ENCODE measurements at regions not wholly inside any gene's neighbourhood (a gene's known extent, or its start where the extent isn't known, plus 50 kb on each side); places are given as distances from the start of the nearest gene placed in this dataset.

GRCh38 chr3:30350901-30351300 is 255.5 kb upstream of the TGFBR2 start:
- Histone ChIP-seq H4K20me1 (ENCODE audit: control insufficient read depth, extremely low read depth, insufficient read depth, low read length) (no peaks in the 10 kb centered on the region), H3K79me2 (ENCODE audit: control insufficient read depth, insufficient read depth, low read length) (no peaks in the 10 kb centered on the region), H2AFZ (ENCODE audit: low read length) (no peak overlapping the region), H3K27me3 (ENCODE audit: control insufficient read depth, insufficient read depth, low read length) (no peaks in the 10 kb centered on the region), H3K36me3 (ENCODE audit: control insufficient read depth, insufficient read depth, low read length) (no peaks in the 10 kb centered on the region), H3K4me1 (ENCODE audit: control insufficient read depth, extremely low read depth, insufficient read depth, low read length) (peaks cover 8% of the 10 kb centered on the region), H3K4me3 (replicated peaks in 1 of 4; ENCODE audit: control extremely low read depth in 1 of 4, insufficient read depth in 1 of 4, low read depth in 3 of 4, low read length in 4 of 4) (no peak overlapping the region), H3K4me2 (ENCODE audit: extremely low read depth, insufficient read depth, low read length) (no peak overlapping the region), H3K9me3 (ENCODE audit: control insufficient read depth, insufficient read depth, low read depth, low read length) (no peaks in the 10 kb centered on the region), H3K27ac (ENCODE audit: insufficient read depth, low read length) (no peak overlapping the region), H3K9ac (ENCODE audit: insufficient read depth, low read length) (no peak overlapping the region)
- TF ChIP-seq CTCF (conservative IDR thresholded peaks at IDR 0.05 in 1 of 2, IDR thresholded peaks at IDR 0.05 in 1 of 2; ENCODE audit: low read depth in 1 of 2, low read length in 2 of 2), result no peak
- no peak for TF ChIP-seq EZH2 (IDR thresholded peaks at IDR 0.05; ENCODE audit: low read length, missing control alignments)
- DNase-seq (ENCODE audit: low read depth in 2 of 2), result no peak

GRCh38 chr3:30352410-30353318 is 253.7 kb upstream of the TGFBR2 start:
- Histone ChIP-seq H2AFZ (ENCODE audit: low read length) (no peak overlapping the region), H3K27ac (ENCODE audit: insufficient read depth, low read length) (no peak overlapping the region)

More at GRCh38 chr3:30352410-30353318, 253.7 kb upstream of the TGFBR2 start:
- H3K27me3 ChIP-seq (ENCODE audit: control insufficient read depth, insufficient read depth, low read length), result no peaks in the 10 kb centered on the region
- TF ChIP-seq CTCF (conservative IDR thresholded peaks at IDR 0.05 in 1 of 2, IDR thresholded peaks at IDR 0.05 in 1 of 2; ENCODE audit: low read depth in 1 of 2, low read length in 2 of 2), result no peak
- no peak for TF ChIP-seq EZH2 (IDR thresholded peaks at IDR 0.05; ENCODE audit: low read length, missing control alignments)
- no peak overlapping the region for H3K4me2 ChIP-seq (ENCODE audit: extremely low read depth, insufficient read depth, low read length)
- no peak for DNase-seq (ENCODE audit: low read depth in 2 of 2)
- no peaks in the 10 kb centered on the region for H3K36me3 ChIP-seq (ENCODE audit: control insufficient read depth, insufficient read depth, low read length)
- no peaks in the 10 kb centered on the region for H4K20me1 ChIP-seq (ENCODE audit: control insufficient read depth, extremely low read depth, insufficient read depth, low read length)
- H3K9ac ChIP-seq (ENCODE audit: insufficient read depth, low read length), result no peak overlapping the region
- no peak overlapping the region for H3K4me3 ChIP-seq (replicated peaks in 1 of 4; ENCODE audit: control extremely low read depth in 1 of 4, insufficient read depth in 1 of 4, low read depth in 3 of 4, low read length in 4 of 4)
- peaks cover 3% of the 10 kb centered on the region for H3K4me1 ChIP-seq (ENCODE audit: control insufficient read depth, extremely low read depth, insufficient read depth, low read length)
- no peaks in the 10 kb centered on the region for H3K9me3 ChIP-seq (ENCODE audit: control insufficient read depth, insufficient read depth, low read depth, low read length)
- no peaks in the 10 kb centered on the region for H3K79me2 ChIP-seq (ENCODE audit: control insufficient read depth, insufficient read depth, low read length)

Data from fibroblast of lung (primary cell).